BLaER1 treated with 17β-estradiol and CSF1 and Interleukin-3, amounts not matched to agents 10 nM and 100 nM (cell line): ENCODE measurements at regions not wholly inside any gene's neighbourhood (a gene's known extent, or its start where the extent isn't known, plus 50 kb on each side); places are given as distances from the start of the nearest gene placed in this dataset.
"Not testable (repeated sequence)": the region's sequence is repeated elsewhere in the genome, so short reads cannot be mapped to it uniquely, and the experiment has no call there.

Source experiments
- H3K27ac ChIP-seq, 11 experiments: shearing (Covaris generic); formaldehyde crosslinking; 2 replicates each; pipeline ENCODE4 v1.8.1; 2022
- H3K27me3 ChIP-seq, 11 experiments: shearing (Covaris generic); formaldehyde crosslinking; 2 replicates each; pipeline ENCODE4 v1.8.1; 2022
- H3K36me3 ChIP-seq, 11 experiments: shearing (Covaris generic); formaldehyde crosslinking; 2 replicates each; pipeline ENCODE4 v1.8.1; 2022
- H3K4me1 ChIP-seq, 10 experiments: shearing (Covaris generic); formaldehyde crosslinking; 2 replicates each; pipeline ENCODE4 v1.8.1; 2022
- H3K4me2 ChIP-seq, 11 experiments: shearing (Covaris generic); formaldehyde crosslinking; 2 replicates each; pipeline ENCODE4 v1.8.1; 2022
- H3K4me3 ChIP-seq, 10 experiments: shearing (Covaris generic); formaldehyde crosslinking; 2 replicates each; pipeline ENCODE4 v1.8.1; 2022
- H3K9ac ChIP-seq, 11 experiments: shearing (Covaris generic); formaldehyde crosslinking; 2 replicates each; pipeline ENCODE4 v1.8.1; 2022
- H3K9me3 ChIP-seq, 11 experiments: shearing (Covaris generic); formaldehyde crosslinking; replicated peaks in 1 of 11; 2 replicates each; pipeline ENCODE4 v1.8.1; 2022
- H4K20me1 ChIP-seq, 11 experiments: shearing (Covaris generic); formaldehyde crosslinking; 2 replicates each; pipeline ENCODE4 v1.8.1; 2022
- Cebpa-rat ChIP-seq, 11 experiments: shearing (Covaris generic); IDR thresholded peaks; 2 replicates each; pipeline ENCODE4 v1.8.1; 2022

DNA sequence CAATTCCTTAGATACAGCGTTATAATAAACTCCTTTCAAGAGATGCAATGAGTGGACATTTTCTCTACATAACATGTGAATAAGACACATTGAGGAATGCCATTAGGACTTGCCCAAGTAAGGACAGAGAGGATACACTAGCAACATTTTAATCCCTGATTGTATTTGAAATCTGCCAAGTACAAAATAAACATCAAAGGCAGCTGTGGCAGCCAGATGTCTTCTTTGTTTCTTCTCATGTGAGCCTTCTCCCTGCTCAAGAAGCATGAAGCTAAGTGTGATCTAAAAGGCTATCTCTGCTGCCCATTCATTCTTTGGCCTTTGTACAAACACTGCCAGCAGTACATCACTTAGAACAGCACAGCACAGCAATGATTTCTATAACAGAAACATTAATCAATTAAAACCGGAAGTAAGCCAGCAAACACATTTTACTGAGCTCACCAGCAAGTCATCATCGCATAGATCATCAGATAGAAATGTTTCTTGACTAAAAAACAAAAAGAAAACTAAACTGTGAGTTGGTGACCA, 364.0 kb downstream of the CNTN6 start:
- no peak overlapping the region for H3K4me3 ChIP-seq
- no peak overlapping the region for H3K27ac ChIP-seq
- no peaks in the 10 kb centered on the region for H3K36me3 ChIP-seq
- H4K20me1 ChIP-seq, result no peaks in the 10 kb centered on the region
- H3K4me1 ChIP-seq, result no peaks in the 10 kb centered on the region
- no peaks in the 10 kb centered on the region for H3K9me3 ChIP-seq
- TF ChIP-seq Cebpa-rat (IDR thresholded peaks at IDR 0.05), result no peak
- H3K27me3 ChIP-seq, result no peaks in the 10 kb centered on the region
- H3K9ac ChIP-seq, result no peak overlapping the region
- H3K4me2 ChIP-seq, result no peak overlapping the region

DNA sequence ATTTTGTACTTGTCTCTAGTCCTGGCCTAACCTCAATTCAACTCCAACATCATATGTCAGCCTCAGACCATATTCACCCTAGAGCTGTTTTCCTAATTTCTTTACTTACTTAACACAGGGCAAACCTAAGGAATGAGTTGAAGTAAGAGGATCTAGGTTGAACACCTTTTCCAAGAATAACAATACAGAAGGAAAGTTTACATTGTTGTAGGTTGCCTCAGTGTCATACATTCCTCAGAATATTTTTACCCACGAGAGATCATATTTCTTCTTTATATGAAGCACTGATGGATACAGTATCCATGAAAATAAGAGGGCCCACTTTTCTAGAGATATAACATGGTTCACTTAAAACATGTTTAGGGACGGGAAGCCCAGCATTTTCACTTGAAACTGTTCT, 369.5 kb downstream of the CNTN6 start:
- no peaks in the 10 kb centered on the region for H3K36me3 ChIP-seq
- H3K4me3 ChIP-seq, result no peak overlapping the region
- TF ChIP-seq Cebpa-rat (IDR thresholded peaks at IDR 0.05), result no peak
- no peaks in the 10 kb centered on the region for H3K27me3 ChIP-seq
- no peaks in the 10 kb centered on the region for H3K4me1 ChIP-seq
- H3K4me2 ChIP-seq, result no peak overlapping the region
- no peaks in the 10 kb centered on the region for H3K9me3 ChIP-seq
- H4K20me1 ChIP-seq, result no peaks in the 10 kb centered on the region
- no peak overlapping the region for H3K27ac ChIP-seq
- H3K9ac ChIP-seq, result no peak overlapping the region

DNA sequence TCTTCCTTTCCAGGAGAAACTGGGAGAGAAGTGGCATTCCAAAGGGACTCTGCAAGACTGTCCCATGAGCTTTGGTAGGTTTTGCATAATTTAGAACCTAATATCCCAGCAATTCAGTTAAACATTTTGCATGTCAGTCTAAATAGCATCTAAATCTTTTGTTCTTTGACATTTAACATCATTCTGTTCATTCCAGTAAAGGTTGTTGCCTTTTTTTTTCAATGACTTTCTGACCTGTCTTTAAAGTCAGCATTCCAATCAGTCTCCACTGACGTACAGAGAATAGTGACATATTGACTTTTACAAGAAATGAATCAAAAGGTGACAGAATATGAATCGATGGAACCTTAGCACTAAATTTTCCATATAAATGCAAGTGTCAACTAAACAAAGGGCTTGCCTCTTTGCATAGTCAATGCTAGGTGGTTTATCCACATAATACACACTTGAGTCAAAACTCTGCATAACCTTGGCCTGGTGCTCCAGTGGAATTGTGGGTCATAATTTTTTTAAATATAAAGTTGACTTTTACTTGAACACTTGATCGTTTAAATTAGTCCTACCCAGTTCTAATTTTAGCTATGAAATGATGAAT, 370.1 kb downstream of the CNTN6 start:
- no peak overlapping the region for H3K4me2 ChIP-seq
- no peaks in the 10 kb centered on the region for H3K4me1 ChIP-seq
- H3K9ac ChIP-seq, result no peak overlapping the region
- H3K27me3 ChIP-seq, result no peaks in the 10 kb centered on the region
- no peak overlapping the region for H3K4me3 ChIP-seq
- H3K36me3 ChIP-seq, result no peaks in the 10 kb centered on the region
- no peak for TF ChIP-seq Cebpa-rat (IDR thresholded peaks at IDR 0.05)
- no peaks in the 10 kb centered on the region for H4K20me1 ChIP-seq
- H3K9me3 ChIP-seq, result no peaks in the 10 kb centered on the region
- H3K27ac ChIP-seq, result no peak overlapping the region

GRCh38 chr3:1465091-1465490, 372.3 kb downstream of the CNTN6 start:
- H3K9me3 ChIP-seq, H3K4me3 ChIP-seq, H3K9ac ChIP-seq, H4K20me1 ChIP-seq, H3K36me3 ChIP-seq, H3K4me2 ChIP-seq, H3K27me3 ChIP-seq, H3K27ac ChIP-seq, H3K4me1 ChIP-seq: not testable (repeated sequence)

DNA sequence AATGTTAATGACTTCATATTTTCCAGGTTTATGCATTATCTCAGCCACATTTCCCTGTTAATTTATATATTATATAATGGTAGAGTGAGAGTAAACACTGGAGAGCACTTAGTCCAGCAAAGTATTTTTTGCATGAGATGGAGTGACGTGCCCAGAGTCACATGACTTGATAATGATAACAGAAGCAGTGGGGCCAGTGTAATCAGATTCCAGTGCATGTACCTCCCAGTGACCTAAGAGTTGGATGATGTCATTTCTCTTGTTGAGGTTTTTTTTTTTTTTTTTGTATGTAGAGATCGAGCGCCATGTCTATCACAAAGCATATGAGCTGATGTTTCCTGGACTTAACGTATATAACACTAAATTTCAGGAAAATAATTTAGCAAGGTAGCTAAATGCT, 375.3 kb downstream of the CNTN6 start:
- Histone ChIP-seq H3K4me3 (no peak overlapping the region), H3K9ac (no peak overlapping the region), H3K36me3 (no peaks in the 10 kb centered on the region), H3K4me2 (no peak overlapping the region), H3K9me3 (no peaks in the 10 kb centered on the region), H4K20me1 (no peaks in the 10 kb centered on the region), H3K4me1 (no peaks in the 10 kb centered on the region), H3K27me3 (no peaks in the 10 kb centered on the region), H3K27ac (no peak overlapping the region)
- no peak for TF ChIP-seq Cebpa-rat (IDR thresholded peaks at IDR 0.05)

- Histone ChIP-seq H4K20me1 (no peaks in the 10 kb centered on the region), H3K27me3 (no peaks in the 10 kb centered on the region), H3K9me3 (no peaks in the 10 kb centered on the region), H3K4me1 (no peaks in the 10 kb centered on the region), H3K4me3 (no peak overlapping the region), H3K36me3 (no peaks in the 10 kb centered on the region), H3K9ac (no peak overlapping the region), H3K27ac (no peak overlapping the region), H3K4me2 (no peak overlapping the region)
- TF ChIP-seq Cebpa-rat (IDR thresholded peaks at IDR 0.05), result no peak
Measured at GRCh38 chr3:1469248-1469647, 376.4 kb downstream of the CNTN6 start.

DNA sequence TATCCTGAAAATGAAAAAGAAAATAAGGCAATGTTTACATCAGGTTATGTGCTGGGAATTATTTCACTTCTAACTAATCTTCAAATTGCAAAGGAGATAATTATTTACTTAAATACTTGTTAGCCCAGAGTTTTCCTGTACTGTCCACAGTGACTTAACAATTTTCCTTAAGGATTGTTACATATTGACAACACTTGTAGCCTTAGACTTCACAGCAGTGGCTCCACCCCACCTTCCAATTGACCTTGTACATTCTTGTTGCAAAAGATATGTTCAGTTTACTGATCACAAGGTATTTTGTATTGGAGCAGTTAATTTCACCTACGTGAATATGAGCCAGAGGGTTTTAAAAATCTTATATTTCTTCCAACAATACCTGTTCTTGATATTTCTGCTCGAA, 376.9 kb downstream of the CNTN6 start:
- Histone ChIP-seq H3K4me3 (no peak overlapping the region), H3K36me3 (no peaks in the 10 kb centered on the region), H3K4me2 (no peak overlapping the region), H3K27me3 (no peaks in the 10 kb centered on the region), H3K4me1 (no peaks in the 10 kb centered on the region), H4K20me1 (no peaks in the 10 kb centered on the region), H3K27ac (no peak overlapping the region), H3K9me3 (no peaks in the 10 kb centered on the region), H3K9ac (no peak overlapping the region)
- TF ChIP-seq Cebpa-rat (IDR thresholded peaks at IDR 0.05), result no peak

- no peak for TF ChIP-seq Cebpa-rat (IDR thresholded peaks at IDR 0.05)
- no peak overlapping the region for H3K27ac ChIP-seq
- no peak overlapping the region for H3K9ac ChIP-seq
- H3K4me2 ChIP-seq, result no peak overlapping the region
- no peak overlapping the region for H3K4me3 ChIP-seq
- no peaks in the 10 kb centered on the region for H4K20me1 ChIP-seq
- H3K36me3 ChIP-seq, result no peaks in the 10 kb centered on the region
- no peaks in the 10 kb centered on the region for H3K4me1 ChIP-seq
- H3K9me3 ChIP-seq, result no peaks in the 10 kb centered on the region
- no peaks in the 10 kb centered on the region for H3K27me3 ChIP-seq
Measured at GRCh38 chr3:1477669-1478068, 384.8 kb downstream of the CNTN6 start.

DNA sequence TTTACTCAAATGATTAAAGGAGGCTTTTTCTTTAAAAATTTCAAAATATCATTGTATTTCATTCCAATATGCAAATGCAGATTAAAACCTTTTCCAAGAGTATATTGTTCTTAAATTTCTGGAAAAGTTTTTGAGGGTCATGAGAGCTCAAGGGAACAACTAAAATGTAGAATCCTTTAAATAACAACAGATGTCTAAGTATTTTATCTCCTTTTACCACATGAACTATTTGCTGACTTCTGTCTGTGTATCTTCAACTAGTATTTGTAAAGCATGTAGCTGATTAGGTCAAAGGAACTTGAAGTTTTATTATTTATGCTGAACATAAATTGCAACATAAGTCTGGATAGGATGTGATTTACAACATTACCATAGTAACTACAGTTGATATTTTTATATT, 402.6 kb downstream of the CNTN6 start:
- Histone ChIP-seq H4K20me1 (no peaks in the 10 kb centered on the region), H3K9ac (no peak overlapping the region), H3K36me3 (no peaks in the 10 kb centered on the region), H3K4me1 (no peaks in the 10 kb centered on the region), H3K9me3 (no peaks in the 10 kb centered on the region), H3K27ac (no peak overlapping the region), H3K27me3 (no peaks in the 10 kb centered on the region), H3K4me3 (no peak overlapping the region), H3K4me2 (no peak overlapping the region)
- no peak for TF ChIP-seq Cebpa-rat (IDR thresholded peaks at IDR 0.05)

DNA sequence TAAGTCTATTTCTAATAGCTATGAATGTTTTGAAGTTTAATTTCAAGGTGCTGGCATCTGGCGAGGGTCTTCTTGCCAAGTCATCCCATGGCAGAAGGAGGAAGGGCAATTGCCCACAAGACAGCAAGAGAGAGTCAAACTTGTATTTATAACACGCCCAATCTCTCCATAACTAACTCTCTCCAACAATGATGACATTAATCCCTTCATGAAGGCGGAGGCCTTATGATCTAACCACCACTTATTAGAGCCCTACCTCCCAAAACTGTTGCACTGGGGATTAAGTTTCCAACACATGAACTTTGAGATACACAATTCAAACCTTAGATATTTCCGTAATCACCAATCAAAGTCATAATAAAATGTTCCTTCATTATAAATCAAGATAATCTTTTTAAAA, 406.9 kb downstream of the CNTN6 start:
- Histone ChIP-seq H3K9me3 (no peaks in the 10 kb centered on the region), H3K4me1 (no peaks in the 10 kb centered on the region), H3K4me2 (no peak overlapping the region), H3K27ac (no peak overlapping the region), H3K9ac (no peak overlapping the region), H3K27me3 (no peaks in the 10 kb centered on the region), H3K4me3 (no peak overlapping the region), H3K36me3 (no peaks in the 10 kb centered on the region), H4K20me1 (no peaks in the 10 kb centered on the region)
- TF ChIP-seq Cebpa-rat (IDR thresholded peaks at IDR 0.05), result no peak
